Neutrophil (primary cell): ENCODE measurements at regions not wholly inside any gene's neighbourhood (a gene's known extent, or its start where the extent isn't known, plus 50 kb on each side); places are given as distances from the start of the nearest gene placed in this dataset.

Source experiments
- H3K27ac ChIP-seq: fragments of 200-600 bp; sonication (generic); 2 replicates; pipeline ENCODE4 v1.5.1; 2016; ENCODE audit warnings: mild to moderate bottlenecking, moderate library complexity
- H3K27me3 ChIP-seq: fragments of 200-600 bp; sonication (generic); 2 replicates; pipeline ENCODE4 v1.6.0; 2016; ENCODE audit warnings: mild to moderate bottlenecking
- H3K36me3 ChIP-seq: fragments of 200-600 bp; sonication (generic); 2 replicates; pipeline ENCODE4 v1.5.1; 2017
- H3K4me1 ChIP-seq, 2 experiments: fragments of 200-600 bp in 1 of 2; sonication (generic) in 1 of 2; 1 replicate in 1 of 2; 2 replicates in 1 of 2; pipeline versions ENCODE4 v1.5.1 to v1.6.1; 2013 to 2016; ENCODE audit warnings: low read depth in 1 of 2, low read length in 1 of 2, mild to moderate bottlenecking in 1 of 2, moderate library complexity in 1 of 2; ENCODE audit not compliant: control insufficient read depth in 1 of 2, insufficient read depth in 1 of 2
- H3K4me3 ChIP-seq, 2 experiments: fragments of 200-600 bp in 1 of 2; sonication (generic) in 1 of 2; 1 replicate in 1 of 2; 2 replicates in 1 of 2; pipeline ENCODE4 v1.5.1; 2013 to 2016; ENCODE audit warnings: low read depth in 1 of 2, low read length in 1 of 2, mild to moderate bottlenecking in 1 of 2, moderate library complexity in 1 of 2
- H3K9me3 ChIP-seq: fragments of 200-600 bp; sonication (generic); 2 replicates; pipeline ENCODE4 v1.5.1; 2016
- TF ChIP-seq, protein P1 (sequence below): fragments of 200-600 bp; sonication (generic); IDR thresholded peaks from 2 replicates; pipeline ENCODE4 v1.5.1; 2016; ENCODE audit warnings: antibody characterized with exemption

DNA sequence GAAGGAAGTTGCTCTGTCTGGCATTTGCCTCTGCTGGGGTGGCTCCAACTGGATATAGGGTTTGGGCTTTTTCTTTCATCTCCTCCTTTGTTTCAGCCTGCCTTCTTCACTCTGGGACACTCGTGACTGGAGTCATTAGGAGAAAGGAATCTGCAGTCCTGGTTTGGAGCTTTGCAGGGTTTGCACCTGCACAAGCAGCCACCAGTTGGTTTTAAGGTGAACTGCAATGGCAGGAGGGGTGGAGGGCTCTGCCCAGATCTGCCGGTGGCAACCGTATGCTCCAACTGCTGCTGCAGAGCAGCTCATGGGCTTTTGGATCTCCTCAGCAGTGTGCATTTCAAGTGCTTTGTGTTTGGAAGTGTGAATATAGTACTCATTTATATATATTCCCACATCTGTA is 131.3 kb upstream of the MGAT5 start:
- no peaks in the 10 kb centered on the region for H3K9me3 ChIP-seq
- no peaks in the 10 kb centered on the region for H3K36me3 ChIP-seq
- H3K27ac ChIP-seq, result no peak overlapping the region
- no peak overlapping the region for H3K4me3 ChIP-seq
- no peaks in the 10 kb centered on the region for H3K27me3 ChIP-seq
- peaks cover 66 to 71% of the 10 kb centered on the region in 2 experiments for H3K4me1 ChIP-seq
- TF ChIP-seq, protein P1, sequence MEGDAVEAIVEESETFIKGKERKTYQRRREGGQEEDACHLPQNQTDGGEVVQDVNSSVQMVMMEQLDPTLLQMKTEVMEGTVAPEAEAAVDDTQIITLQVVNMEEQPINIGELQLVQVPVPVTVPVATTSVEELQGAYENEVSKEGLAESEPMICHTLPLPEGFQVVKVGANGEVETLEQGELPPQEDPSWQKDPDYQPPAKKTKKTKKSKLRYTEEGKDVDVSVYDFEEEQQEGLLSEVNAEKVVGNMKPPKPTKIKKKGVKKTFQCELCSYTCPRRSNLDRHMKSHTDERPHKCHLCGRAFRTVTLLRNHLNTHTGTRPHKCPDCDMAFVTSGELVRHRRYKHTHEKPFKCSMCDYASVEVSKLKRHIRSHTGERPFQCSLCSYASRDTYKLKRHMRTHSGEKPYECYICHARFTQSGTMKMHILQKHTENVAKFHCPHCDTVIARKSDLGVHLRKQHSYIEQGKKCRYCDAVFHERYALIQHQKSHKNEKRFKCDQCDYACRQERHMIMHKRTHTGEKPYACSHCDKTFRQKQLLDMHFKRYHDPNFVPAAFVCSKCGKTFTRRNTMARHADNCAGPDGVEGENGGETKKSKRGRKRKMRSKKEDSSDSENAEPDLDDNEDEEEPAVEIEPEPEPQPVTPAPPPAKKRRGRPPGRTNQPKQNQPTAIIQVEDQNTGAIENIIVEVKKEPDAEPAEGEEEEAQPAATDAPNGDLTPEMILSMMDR, result no peak

DNA sequence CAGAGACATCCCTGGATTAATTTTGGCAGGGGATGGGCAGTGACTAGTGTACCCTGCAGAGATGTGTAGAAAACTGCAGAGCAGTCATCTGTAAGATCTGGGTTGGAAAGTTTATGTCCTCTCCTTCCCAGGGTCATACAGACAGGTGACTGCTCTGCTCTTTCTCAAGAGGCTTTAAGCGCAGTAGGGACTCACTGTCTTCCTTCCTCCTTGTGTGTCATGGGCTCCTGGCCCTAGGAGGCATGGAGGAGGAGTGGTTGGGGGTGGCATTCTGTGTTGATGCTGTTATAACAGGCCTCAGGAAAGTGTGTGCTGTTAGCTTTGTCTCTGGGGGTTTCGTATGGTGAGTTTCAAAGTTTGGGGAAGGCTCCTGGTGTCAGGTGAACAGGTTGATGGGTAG is 130.5 kb upstream of the MGAT5 start:
- Histone ChIP-seq H3K9me3 (no peaks in the 10 kb centered on the region), H3K27me3 (no peaks in the 10 kb centered on the region), H3K4me1 (peaks cover 66 to 67% of the 10 kb centered on the region in 2 experiments), H3K27ac (no peak overlapping the region), H3K36me3 (no peaks in the 10 kb centered on the region), H3K4me3 (no peak overlapping the region)
- TF ChIP-seq, protein P1, result no peak

DNA sequence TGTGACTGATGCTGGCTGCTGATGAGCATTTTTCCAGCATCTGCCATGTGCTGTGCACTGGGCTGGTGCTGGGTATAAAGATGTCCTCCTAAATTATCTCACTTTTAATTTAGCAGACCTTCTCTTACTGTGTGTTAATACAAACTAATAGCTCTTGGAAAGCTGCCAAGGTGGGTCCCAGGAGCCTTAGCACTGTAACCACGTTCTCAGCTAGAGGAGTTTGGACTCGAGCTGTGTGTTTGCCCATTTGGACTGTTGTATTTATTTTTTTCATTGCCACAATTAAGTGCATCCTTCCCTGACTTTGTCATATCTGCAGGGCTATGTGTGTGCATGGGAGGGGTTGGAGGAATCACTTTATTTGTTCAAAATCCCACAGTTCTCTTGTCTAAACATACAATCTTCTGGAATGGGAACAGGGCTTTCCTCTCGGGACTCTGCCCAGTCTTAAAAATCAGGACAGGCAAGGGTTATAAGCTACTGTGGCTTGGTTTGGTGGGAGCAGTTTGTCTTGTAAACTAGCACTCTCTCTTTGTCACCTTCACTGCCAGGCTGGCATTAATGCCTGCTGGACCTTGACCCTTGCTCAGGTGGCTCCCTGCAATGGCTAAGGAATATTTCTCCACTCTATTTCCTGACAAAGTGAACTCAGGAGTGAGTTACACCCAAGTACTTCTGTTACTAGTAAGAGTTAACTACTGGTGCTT is 129.7 kb upstream of the MGAT5 start:
- Histone ChIP-seq H3K27me3 (no peaks in the 10 kb centered on the region), H3K36me3 (no peaks in the 10 kb centered on the region), H3K4me3 (no peak overlapping the region), H3K9me3 (no peaks in the 10 kb centered on the region), H3K4me1 (peaks cover 66 to 67% of the 10 kb centered on the region in 2 experiments), H3K27ac (no peak overlapping the region)
- TF ChIP-seq, protein P1, result no peak

DNA sequence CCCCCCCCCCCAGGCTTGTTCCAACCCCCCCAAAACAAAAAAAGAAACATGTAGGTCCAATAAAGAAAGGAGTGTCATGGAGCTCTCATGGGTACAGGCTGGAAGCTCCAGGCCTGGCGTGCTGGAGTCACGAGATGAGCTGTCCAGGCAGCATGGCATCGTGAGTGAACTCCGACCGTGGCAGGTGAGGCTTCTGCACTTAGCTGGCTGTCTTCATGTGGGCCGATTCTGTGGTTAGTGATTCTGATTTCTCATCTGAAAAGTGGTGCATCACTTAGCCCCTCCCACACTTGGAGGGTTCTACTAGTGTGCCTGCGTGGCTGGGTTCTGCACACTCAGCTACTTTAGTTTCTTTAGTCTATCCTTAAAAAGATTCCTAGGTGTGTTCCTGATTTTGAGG is 126.4 kb upstream of the MGAT5 start:
- TF ChIP-seq, protein P1, result no peak
- H3K36me3 ChIP-seq, result no peaks in the 10 kb centered on the region
- no peaks in the 10 kb centered on the region for H3K27me3 ChIP-seq
- no peaks in the 10 kb centered on the region for H3K9me3 ChIP-seq
- no peak overlapping the region for H3K4me3 ChIP-seq
- peaks cover 47 to 52% of the 10 kb centered on the region in 2 experiments for H3K4me1 ChIP-seq
- no peak overlapping the region for H3K27ac ChIP-seq

DNA sequence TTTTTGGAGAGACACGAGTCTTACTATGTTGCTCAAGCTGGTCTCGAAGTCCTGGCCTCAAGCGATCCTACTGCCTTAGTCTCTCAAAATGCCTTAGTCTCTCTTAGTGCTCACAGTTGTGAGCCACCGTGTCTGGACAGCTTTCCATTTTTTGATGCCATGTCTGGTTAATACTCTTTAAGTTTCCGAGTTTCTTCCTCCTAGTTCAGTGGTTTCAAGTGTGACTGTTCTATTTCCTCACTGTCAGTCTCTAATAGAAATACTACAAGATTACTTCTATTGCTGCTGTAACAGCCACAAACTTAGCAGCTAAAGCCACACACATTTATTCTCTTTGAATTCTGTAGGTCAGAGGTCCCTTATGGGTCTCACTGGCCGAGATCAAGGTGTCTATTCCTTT is 125.1 kb upstream of the MGAT5 start:
- TF ChIP-seq, protein P1, result no peak
- H3K4me1 ChIP-seq, result peaks cover 35 to 39% of the 10 kb centered on the region in 2 experiments
- no peaks in the 10 kb centered on the region for H3K27me3 ChIP-seq
- H3K27ac ChIP-seq, result peak overlapping the region; percentile 10
- H3K4me3 ChIP-seq, result no peak overlapping the region
- no peaks in the 10 kb centered on the region for H3K36me3 ChIP-seq
- no peaks in the 10 kb centered on the region for H3K9me3 ChIP-seq
